ENCODE measurements at regions not wholly inside any gene's neighbourhood (a gene's known extent, or its start where the extent isn't known, plus 50 kb on each side); places are given as distances from the start of the nearest gene placed in this dataset.
"Not testable (repeated sequence)": the region's sequence is repeated elsewhere in the genome, so short reads cannot be mapped to it uniquely, and the experiment has no call there.

DNA sequence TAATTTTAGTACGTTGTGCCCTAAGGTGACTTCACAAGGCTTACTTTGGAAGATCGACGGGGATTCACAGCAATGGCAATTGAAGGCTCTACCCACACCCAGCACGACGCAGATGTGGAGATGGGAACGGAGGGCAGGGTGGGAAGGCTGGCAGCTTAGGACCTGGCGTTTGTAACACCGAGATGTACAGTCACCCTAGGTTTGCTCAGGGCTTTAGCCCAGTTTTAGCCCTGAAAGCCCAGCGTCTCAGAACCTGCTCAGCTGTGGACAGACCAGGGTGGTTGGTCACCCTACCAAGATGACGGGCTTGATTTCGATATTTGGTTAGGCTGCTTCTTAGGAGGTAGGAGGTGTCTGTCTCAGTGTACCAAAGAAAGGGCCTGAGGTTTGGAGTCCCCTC, 100.5 kb upstream of the MED13L start:
- DNase-seq: peak in 1 of 3 donors; percentile 3
- intact Hi-C loops (cut with DNase I): no loop called here
- 100% methylated on average over 5 of the region's 11 CpGs for WGBS (ENCODE audit: insufficient coverage, low coverage, low lambda C conversion rate, missing lambda C conversion rate)

DNA sequence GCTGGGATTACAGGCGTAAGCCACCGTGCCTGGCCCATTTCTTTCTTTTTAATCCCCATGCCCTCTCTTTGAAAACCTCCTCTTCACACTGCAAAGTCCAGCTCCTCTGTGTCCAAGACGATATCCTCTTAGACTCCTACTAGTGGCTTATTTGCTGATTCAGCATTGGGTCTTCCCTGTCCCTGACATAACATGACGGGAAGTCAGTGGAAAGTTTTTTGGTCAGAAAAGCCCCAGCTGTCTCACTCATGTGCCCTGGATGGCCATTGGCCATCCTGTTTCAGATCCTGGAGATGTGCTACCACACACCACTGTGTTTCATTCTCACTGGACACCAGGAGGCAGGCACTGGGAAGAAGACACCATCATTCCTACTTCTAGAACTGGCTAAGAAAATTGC, 102.6 kb upstream of the MED13L start:
- no peak overlapping the region for H3K4me3 ChIP-seq
- no peaks in the 10 kb centered on the region for H3K27me3 ChIP-seq
- H3K36me3 ChIP-seq: no peaks in the 10 kb centered on the region
- H3K27ac ChIP-seq: no peak overlapping the region
- intact Hi-C loops (cut with DNase I): no loop called here
- TF ChIP-seq, protein P1, sequence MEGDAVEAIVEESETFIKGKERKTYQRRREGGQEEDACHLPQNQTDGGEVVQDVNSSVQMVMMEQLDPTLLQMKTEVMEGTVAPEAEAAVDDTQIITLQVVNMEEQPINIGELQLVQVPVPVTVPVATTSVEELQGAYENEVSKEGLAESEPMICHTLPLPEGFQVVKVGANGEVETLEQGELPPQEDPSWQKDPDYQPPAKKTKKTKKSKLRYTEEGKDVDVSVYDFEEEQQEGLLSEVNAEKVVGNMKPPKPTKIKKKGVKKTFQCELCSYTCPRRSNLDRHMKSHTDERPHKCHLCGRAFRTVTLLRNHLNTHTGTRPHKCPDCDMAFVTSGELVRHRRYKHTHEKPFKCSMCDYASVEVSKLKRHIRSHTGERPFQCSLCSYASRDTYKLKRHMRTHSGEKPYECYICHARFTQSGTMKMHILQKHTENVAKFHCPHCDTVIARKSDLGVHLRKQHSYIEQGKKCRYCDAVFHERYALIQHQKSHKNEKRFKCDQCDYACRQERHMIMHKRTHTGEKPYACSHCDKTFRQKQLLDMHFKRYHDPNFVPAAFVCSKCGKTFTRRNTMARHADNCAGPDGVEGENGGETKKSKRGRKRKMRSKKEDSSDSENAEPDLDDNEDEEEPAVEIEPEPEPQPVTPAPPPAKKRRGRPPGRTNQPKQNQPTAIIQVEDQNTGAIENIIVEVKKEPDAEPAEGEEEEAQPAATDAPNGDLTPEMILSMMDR (IDR thresholded peaks at IDR 0.05): no peak
- TF ChIP-seq POLR2A (IDR thresholded peaks at IDR 0.05): no peak
- ATAC-seq: no peak
- 75% methylated on average over 4 of the region's 4 CpGs for WGBS (ENCODE audit: insufficient coverage, low coverage, low lambda C conversion rate, missing lambda C conversion rate)
- H3K9me3 ChIP-seq: no peaks in the 10 kb centered on the region
- H3K4me1 ChIP-seq: peaks cover 0 to 15% (median 3%) of the 10 kb centered on the region in 4 donors
- peak in 1 of 3 donors; percentile 5 for DNase-seq

More for the DNA sequence above, 100.5 kb upstream of the MED13L start:
- TF ChIP-seq, protein P1 (IDR thresholded peaks at IDR 0.05): no peak
- no peak for TF ChIP-seq POLR2A (IDR thresholded peaks at IDR 0.05)
- Histone ChIP-seq H3K27ac (no peak overlapping the region), H3K36me3 (no peaks in the 10 kb centered on the region), H3K27me3 (no peaks in the 10 kb centered on the region), H3K9me3 (no peaks in the 10 kb centered on the region), H3K4me3 (no peak overlapping the region), H3K4me1 (peaks cover 0 to 22% (median 3%) of the 10 kb centered on the region in 4 donors)
- ATAC-seq: no peak

DNA sequence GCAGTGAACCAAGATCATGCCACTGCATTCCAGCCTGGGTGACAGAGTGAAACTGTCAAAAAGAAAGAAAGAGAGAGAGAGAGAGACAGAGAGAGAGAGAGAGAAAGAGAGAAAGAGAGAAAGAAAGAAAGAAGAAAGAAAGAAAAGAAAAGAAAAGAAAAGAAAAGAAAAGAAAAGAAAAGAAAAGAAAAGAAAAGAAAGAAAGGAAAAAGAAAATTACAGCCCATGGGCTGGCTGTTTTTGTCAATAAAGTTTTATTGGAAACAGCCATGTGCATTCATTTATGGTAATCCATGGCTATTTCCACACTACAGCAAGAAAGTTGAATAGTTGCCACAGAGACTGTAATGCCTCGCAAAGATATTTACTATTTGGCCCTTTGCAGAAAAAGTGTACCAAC, 103.2 kb upstream of the MED13L start:
- H3K4me1 ChIP-seq: peaks cover 0 to 22% (median 3%) of the 10 kb centered on the region in 4 donors
- H3K27me3 ChIP-seq; H3K36me3 ChIP-seq; ATAC-seq; H3K4me3 ChIP-seq; H3K27ac ChIP-seq; intact Hi-C loops (cut with DNase I); DNase-seq; H3K9me3 ChIP-seq: not testable (repeated sequence)
- WGBS (ENCODE audit: insufficient coverage, low coverage, low lambda C conversion rate, missing lambda C conversion rate): 92% methylated on average over 1 of the region's 1 CpG

DNA sequence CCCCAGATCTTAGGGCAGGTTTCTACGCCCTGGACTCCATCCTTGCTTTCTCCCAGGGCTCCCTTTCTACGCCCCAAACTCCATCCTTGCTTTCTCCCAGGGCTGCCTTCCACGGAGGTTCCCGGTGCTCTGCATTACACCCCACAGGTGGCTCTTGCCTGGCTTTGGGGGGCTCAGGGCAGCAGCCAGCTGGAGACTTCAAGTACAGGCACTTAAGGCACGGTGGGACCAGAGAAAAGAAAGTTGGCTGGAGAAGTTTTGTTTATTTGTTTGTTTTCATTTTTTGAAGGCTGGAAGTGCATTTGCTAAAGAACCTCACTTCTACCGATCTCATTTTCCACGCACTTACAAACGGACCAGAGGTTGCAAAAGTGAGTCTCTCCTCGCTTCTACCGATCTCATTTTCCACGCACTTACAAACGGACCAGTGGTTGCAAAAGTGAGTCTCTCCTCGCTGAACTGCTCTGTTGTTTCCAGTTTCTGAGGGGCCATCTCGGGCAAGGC, 103.8 kb upstream of the MED13L start:
- no peaks in the 10 kb centered on the region for H3K27me3 ChIP-seq
- ATAC-seq (no peak), DNase-seq (peak in 1 of 3 donors; percentile 21)
- intact Hi-C loops (cut with DNase I): no loop called here
- peaks cover 0 to 24% (median 4%) of the 10 kb centered on the region in 4 donors for H3K4me1 ChIP-seq
- H3K4me3 ChIP-seq: no peak overlapping the region
- TF ChIP-seq, protein P1 (IDR thresholded peaks at IDR 0.05): no peak
- TF ChIP-seq POLR2A (IDR thresholded peaks at IDR 0.05): no peak
- no peaks in the 10 kb centered on the region for H3K36me3 ChIP-seq
- H3K9me3 ChIP-seq: no peaks in the 10 kb centered on the region
- WGBS (ENCODE audit: insufficient coverage, low coverage, low lambda C conversion rate, missing lambda C conversion rate): 69% methylated on average over 12 of the region's 14 CpGs
- H3K27ac ChIP-seq: no peak overlapping the region

DNA sequence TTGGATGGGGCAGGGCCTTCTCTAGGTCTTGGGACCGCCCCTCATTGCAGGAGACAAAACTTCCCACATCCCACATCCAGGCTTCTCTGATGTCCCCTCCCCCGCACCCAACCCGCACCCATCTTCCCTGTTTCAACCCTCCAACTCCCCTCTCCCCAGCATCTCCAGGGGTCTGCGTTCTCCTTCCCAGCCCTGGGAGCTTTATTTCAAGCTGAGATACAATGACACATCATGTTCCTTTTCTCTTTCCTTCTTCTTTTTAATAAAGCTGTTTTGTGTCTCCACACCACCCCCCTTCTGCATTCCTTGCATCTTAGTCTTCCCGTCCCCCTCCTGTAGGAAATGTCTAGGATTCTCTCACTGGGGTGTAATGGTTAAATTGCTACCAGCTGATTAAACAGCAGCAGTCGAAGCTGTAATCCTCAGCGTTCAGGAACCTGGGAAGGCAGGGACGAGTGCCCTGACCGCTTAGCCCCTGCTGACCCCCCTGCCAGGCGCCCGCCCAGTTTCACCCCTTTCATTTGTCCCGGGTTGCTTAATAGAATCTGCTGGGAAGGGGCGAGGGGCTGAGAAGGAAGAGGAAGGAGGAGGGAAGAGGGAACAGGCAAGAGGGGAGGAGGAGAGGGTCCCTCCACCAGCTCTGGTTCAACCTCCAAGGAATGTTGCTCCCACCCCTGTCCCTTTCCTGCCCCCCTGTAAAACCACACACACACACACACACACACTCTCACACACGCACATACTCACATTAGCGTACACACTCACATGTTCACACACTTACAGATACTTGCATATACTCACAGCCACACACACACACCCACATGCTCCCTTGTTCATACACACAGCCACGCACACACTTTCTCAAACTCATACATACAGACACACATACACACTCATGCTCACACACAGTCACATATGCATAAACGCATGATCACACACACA, 104.5 kb upstream of the MED13L start:
- Histone ChIP-seq H3K27me3 (no peaks in the 10 kb centered on the region), H3K4me3 (no peak overlapping the region), H3K4me1 (peaks cover 0 to 24% (median 5%) of the 10 kb centered on the region in 4 donors), H3K9me3 (no peaks in the 10 kb centered on the region), H3K27ac (no peak overlapping the region), H3K36me3 (no peaks in the 10 kb centered on the region)
- WGBS (ENCODE audit: insufficient coverage, low coverage, low lambda C conversion rate, missing lambda C conversion rate): 45% methylated on average over 16 of the region's 17 CpGs
- TF ChIP-seq, protein P1 (IDR thresholded peaks at IDR 0.05): no peak
- TF ChIP-seq POLR2A (IDR thresholded peaks at IDR 0.05): no peak
- intact Hi-C loops (cut with DNase I): no loop called here
- DNase-seq (peak in 1 of 3 donors; percentile 22), ATAC-seq (no peak)

Measured in right lobe of liver (tissue), 6 donors.